Gastrocnemius medialis (tissue), 4 donors: ENCODE measurements at regions not wholly inside any gene's neighbourhood (a gene's known extent, or its start where the extent isn't known, plus 50 kb on each side); places are given as distances from the start of the nearest gene placed in this dataset.

Experiments used
- POLR2A ChIP-seq, 2 donors: fragments of 450-650 bp; IDR thresholded peaks; one replicate each; pipeline ENCODE4 v1.6.1; 2017; ENCODE audit warnings: antibody characterized with exemption in 2 of 2, mild to moderate bottlenecking in 2 of 2, moderate library complexity in 2 of 2
- TF ChIP-seq, protein P1 (sequence below), 5 experiments: fragments of 450-650 bp in 3 of 5; fragments of 200-600 bp in 2 of 5; sonication (generic) in 2 of 5; IDR thresholded peaks in 4 of 5; conservative IDR thresholded peaks in 1 of 5; 1 replicate in 4 of 5; 2 replicates in 1 of 5; pipeline ENCODE4 v1.5.1; 2016 to 2019; ENCODE audit warnings: antibody characterized with exemption in 5 of 5, mild to moderate bottlenecking in 3 of 5, moderate library complexity in 3 of 5

DNA sequence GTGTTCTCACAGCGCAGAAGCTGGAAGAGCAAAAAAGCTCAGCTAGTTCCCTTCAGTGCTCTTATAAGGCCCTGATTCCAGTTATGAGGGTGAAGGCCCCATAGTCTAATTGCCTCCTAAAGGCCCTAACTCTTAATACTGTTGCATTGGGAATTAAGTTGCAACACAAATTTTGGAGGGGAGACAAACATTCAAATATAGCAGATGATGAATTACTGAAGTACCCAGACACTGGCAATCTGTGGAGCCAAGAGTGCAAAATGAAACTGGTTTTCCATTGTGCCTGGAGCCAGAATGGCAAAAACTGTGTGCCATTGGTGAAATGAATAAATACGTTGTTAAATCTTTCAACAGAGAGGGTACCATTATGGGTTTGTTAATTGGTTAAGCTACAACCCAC lies 356.0 kb downstream of the PPARGC1A start:
- TF ChIP-seq, protein P1, sequence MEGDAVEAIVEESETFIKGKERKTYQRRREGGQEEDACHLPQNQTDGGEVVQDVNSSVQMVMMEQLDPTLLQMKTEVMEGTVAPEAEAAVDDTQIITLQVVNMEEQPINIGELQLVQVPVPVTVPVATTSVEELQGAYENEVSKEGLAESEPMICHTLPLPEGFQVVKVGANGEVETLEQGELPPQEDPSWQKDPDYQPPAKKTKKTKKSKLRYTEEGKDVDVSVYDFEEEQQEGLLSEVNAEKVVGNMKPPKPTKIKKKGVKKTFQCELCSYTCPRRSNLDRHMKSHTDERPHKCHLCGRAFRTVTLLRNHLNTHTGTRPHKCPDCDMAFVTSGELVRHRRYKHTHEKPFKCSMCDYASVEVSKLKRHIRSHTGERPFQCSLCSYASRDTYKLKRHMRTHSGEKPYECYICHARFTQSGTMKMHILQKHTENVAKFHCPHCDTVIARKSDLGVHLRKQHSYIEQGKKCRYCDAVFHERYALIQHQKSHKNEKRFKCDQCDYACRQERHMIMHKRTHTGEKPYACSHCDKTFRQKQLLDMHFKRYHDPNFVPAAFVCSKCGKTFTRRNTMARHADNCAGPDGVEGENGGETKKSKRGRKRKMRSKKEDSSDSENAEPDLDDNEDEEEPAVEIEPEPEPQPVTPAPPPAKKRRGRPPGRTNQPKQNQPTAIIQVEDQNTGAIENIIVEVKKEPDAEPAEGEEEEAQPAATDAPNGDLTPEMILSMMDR (IDR thresholded peaks at IDR 0.05 in 4 of 5, conservative IDR thresholded peaks at IDR 0.05 in 1 of 5), result no peak
- TF ChIP-seq POLR2A (IDR thresholded peaks at IDR 0.05), result no peak
